ENCODE measurements at regions not wholly inside any gene's neighbourhood (a gene's known extent, or its start where the extent isn't known, plus 50 kb on each side); places are given as distances from the start of the nearest gene placed in this dataset.
A peak's percentile ranks its signal among the peaks of the same experiment; 100 is the strongest.

- TF ChIP-seq, protein P1, sequence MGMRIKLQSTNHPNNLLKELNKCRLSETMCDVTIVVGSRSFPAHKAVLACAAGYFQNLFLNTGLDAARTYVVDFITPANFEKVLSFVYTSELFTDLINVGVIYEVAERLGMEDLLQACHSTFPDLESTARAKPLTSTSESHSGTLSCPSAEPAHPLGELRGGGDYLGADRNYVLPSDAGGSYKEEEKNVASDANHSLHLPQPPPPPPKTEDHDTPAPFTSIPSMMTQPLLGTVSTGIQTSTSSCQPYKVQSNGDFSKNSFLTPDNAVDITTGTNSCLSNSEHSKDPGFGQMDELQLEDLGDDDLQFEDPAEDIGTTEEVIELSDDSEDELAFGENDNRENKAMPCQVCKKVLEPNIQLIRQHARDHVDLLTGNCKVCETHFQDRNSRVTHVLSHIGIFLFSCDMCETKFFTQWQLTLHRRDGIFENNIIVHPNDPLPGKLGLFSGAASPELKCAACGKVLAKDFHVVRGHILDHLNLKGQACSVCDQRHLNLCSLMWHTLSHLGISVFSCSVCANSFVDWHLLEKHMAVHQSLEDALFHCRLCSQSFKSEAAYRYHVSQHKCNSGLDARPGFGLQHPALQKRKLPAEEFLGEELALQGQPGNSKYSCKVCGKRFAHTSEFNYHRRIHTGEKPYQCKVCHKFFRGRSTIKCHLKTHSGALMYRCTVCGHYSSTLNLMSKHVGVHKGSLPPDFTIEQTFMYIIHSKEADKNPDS (CRISPR knock-in tag; IDR thresholded peaks at IDR 0.05) = no peak
- TF ChIP-seq ZNF354B (CRISPR knock-in tag; IDR thresholded peaks at IDR 0.05) (no peak), ZNF441 (CRISPR knock-in tag; IDR thresholded peaks at IDR 0.05; ENCODE audit: borderline replicate concordance) (no peak), ZNF749 (CRISPR knock-in tag; IDR thresholded peaks at IDR 0.05; ENCODE audit: borderline replicate concordance) (no peak), ZNF574 (CRISPR knock-in tag; IDR thresholded peaks at IDR 0.05) (no peak), MIER2 (CRISPR knock-in tag; IDR thresholded peaks at IDR 0.05) (no peak), FOXA1 (IDR thresholded peaks at IDR 0.05) (no peak), FOXA1 (CRISPR knock-in tag; IDR thresholded peaks at IDR 0.05) (peak; percentile 57), ZNF296 (CRISPR knock-in tag; conservative IDR thresholded peaks at IDR 0.05) (no peak), ZNF713 (CRISPR knock-in tag; IDR thresholded peaks at IDR 0.05) (no peak), CEBPG (CRISPR knock-in tag; IDR thresholded peaks at IDR 0.05) (peak; percentile 75), DDIT3 (CRISPR knock-in tag; IDR thresholded peaks at IDR 0.05) (no peak), ZNF235 (CRISPR knock-in tag; IDR thresholded peaks at IDR 0.05; ENCODE audit: borderline replicate concordance) (no peak), SMAD3 (CRISPR knock-in tag; IDR thresholded peaks at IDR 0.05) (no peak), ZNF501 (CRISPR knock-in tag; IDR thresholded peaks at IDR 0.05) (no peak; the same call in 1 of the 2 replicates), CHD2 (IDR thresholded peaks at IDR 0.05; ENCODE audit: low read depth, low read length) (no peak), HMGXB3 (CRISPR knock-in tag; IDR thresholded peaks at IDR 0.05; ENCODE audit: borderline replicate concordance) (no peak), NAIF1 (CRISPR knock-in tag; IDR thresholded peaks at IDR 0.05; ENCODE audit: borderline replicate concordance) (no peak), PCBP1 (IDR thresholded peaks at IDR 0.05; ENCODE audit: borderline replicate concordance, low read depth, low read length) (no peak), GZF1 (CRISPR knock-in tag; IDR thresholded peaks at IDR 0.05) (no peak), KMT2A (CRISPR knock-in tag; IDR thresholded peaks at IDR 0.05) (no peak), ZNF577 (CRISPR knock-in tag; IDR thresholded peaks at IDR 0.05; ENCODE audit: borderline replicate concordance, low read depth) (no peak)
These were observed 50.3 kb upstream of the ATP13A3 start (continued) for GRCh38 chr3:194536871-194537637.
